Iris pigment epithelial cell (primary cell): ENCODE measurements at regions not wholly inside any gene's neighbourhood (a gene's known extent, or its start where the extent isn't known, plus 50 kb on each side); places are given as distances from the start of the nearest gene placed in this dataset.
"Not testable (repeated sequence)": the region's sequence is repeated elsewhere in the genome, so short reads cannot be mapped to it uniquely, and the experiment has no call there.

Source experiments
- DNase-seq: peaks from one replicate; pipeline ENCODE4 v3.0.0-alpha.2; 2011; ENCODE audit warnings: low read depth

- DNase-seq: no peak
Measured at GRCh38 chr1:30184393-30185141, 538.8 kb downstream of the MATN1 start.

GRCh38 chr1:30183895-30184294 lies 539.5 kb downstream of the MATN1 start:
- DNase-seq: no peak

GRCh38 chr1:30183006-30183405 lies 540.4 kb downstream of the MATN1 start:
- DNase-seq: no peak

- no peak for DNase-seq
Measured at GRCh38 chr1:30179942-30180543, 543.3 kb downstream of the MATN1 start.

- DNase-seq: no peak
Measured at GRCh38 chr1:30176477-30176876, 546.9 kb downstream of the MATN1 start.

- DNase-seq: no peak
Measured at GRCh38 chr1:30174499-30174898, 548.9 kb downstream of the MATN1 start.

GRCh38 chr1:30173560-30173959 lies 549.8 kb downstream of the MATN1 start:
- no peak for DNase-seq

- no peak for DNase-seq
Measured at GRCh38 chr1:30172757-30173156, 550.6 kb downstream of the MATN1 start.

- no peak for DNase-seq
Measured at GRCh38 chr1:30172299-30172694, 551.1 kb downstream of the MATN1 start.

- no peak for DNase-seq
Measured at GRCh38 chr1:30171537-30172298, 551.7 kb downstream of the MATN1 start.

GRCh38 chr1:30169269-30169668 lies 554.1 kb downstream of the MATN1 start:
- DNase-seq: no peak

GRCh38 chr1:30166174-30166573 lies 557.2 kb downstream of the MATN1 start:
- no peak for DNase-seq

- DNase-seq: no peak
Measured at GRCh38 chr1:30165116-30165515, 558.3 kb downstream of the MATN1 start.

GRCh38 chr1:30164693-30165092 lies 558.7 kb downstream of the MATN1 start:
- DNase-seq: no peak

- DNase-seq: no peak
Measured at GRCh38 chr1:30162565-30162964, 560.8 kb downstream of the MATN1 start.

GRCh38 chr1:30161953-30162352 lies 561.4 kb downstream of the MATN1 start:
- no peak for DNase-seq

- no peak for DNase-seq
Measured at GRCh38 chr1:30160999-30161689, 562.2 kb downstream of the MATN1 start.

GRCh38 chr1:30159015-30159414 lies 564.4 kb downstream of the MATN1 start:
- DNase-seq: no peak

GRCh38 chr1:30155698-30156097 lies 567.7 kb downstream of the MATN1 start:
- DNase-seq: not testable (repeated sequence)

GRCh38 chr1:30155253-30155652 lies 568.1 kb downstream of the MATN1 start:
- not testable (repeated sequence) for DNase-seq

GRCh38 chr1:30153743-30154449 lies 569.5 kb downstream of the MATN1 start:
- no peak for DNase-seq

- no peak for DNase-seq
Measured at GRCh38 chr1:30151826-30152225, 571.6 kb downstream of the MATN1 start.
